ENCODE measurements at regions not wholly inside any gene's neighbourhood (a gene's known extent, or its start where the extent isn't known, plus 50 kb on each side); places are given as distances from the start of the nearest gene placed in this dataset.
"Not testable (repeated sequence)": the region's sequence is repeated elsewhere in the genome, so short reads cannot be mapped to it uniquely, and the experiment has no call there.

GRCh38 chr21:9812507-9812906, 708.9 kb upstream of the TPTE start:
- H2AFZ ChIP-seq (ENCODE audit: low read length); H3K9me2 ChIP-seq (ENCODE audit: insufficient read depth, low read length); intact Hi-C loops (cut with micrococcal nuclease; ENCODE audit: unreplicated experiment); CTCF ChIA-PET (ENCODE audit: unreplicated experiment); BruUV-seq (replicated peaks); H3K4me1 ChIP-seq (ENCODE audit: insufficient read depth, low read length, poor library complexity, severe bottlenecking); H3K36me3 ChIP-seq (ENCODE audit: insufficient read depth, low read length); H3K79me2 ChIP-seq (ENCODE audit: insufficient read depth, low read depth, low read length); H3K27ac ChIP-seq (ENCODE audit: low read depth, low read length, poor library complexity, severe bottlenecking); POLR2A ChIA-PET; H3K4me3 ChIP-seq (ENCODE audit: low read depth, low read length, poor library complexity, severe bottlenecking); H3K9me3 ChIP-seq (ENCODE audit: low read length); H4K20me1 ChIP-seq (ENCODE audit: insufficient read depth, low read length); H3K4me2 ChIP-seq (ENCODE audit: low read length); DNase-seq (ENCODE audit: low spot score): not testable (repeated sequence)

GRCh38 chr21:9813894-9814814, 707.2 kb upstream of the TPTE start:
- POLR2A ChIA-PET; CTCF ChIA-PET (ENCODE audit: unreplicated experiment); DNase-seq (ENCODE audit: low spot score); H3K4me3 ChIP-seq (ENCODE audit: low read depth, low read length, poor library complexity, severe bottlenecking); H3K27ac ChIP-seq (ENCODE audit: low read depth, low read length, poor library complexity, severe bottlenecking); H3K9me3 ChIP-seq (ENCODE audit: low read length); intact Hi-C loops (cut with micrococcal nuclease; ENCODE audit: unreplicated experiment); H3K36me3 ChIP-seq (ENCODE audit: insufficient read depth, low read length); BruUV-seq (replicated peaks); H4K20me1 ChIP-seq (ENCODE audit: insufficient read depth, low read length); H2AFZ ChIP-seq (ENCODE audit: low read length); H3K79me2 ChIP-seq (ENCODE audit: insufficient read depth, low read depth, low read length); H3K9me2 ChIP-seq (ENCODE audit: insufficient read depth, low read length); H3K4me2 ChIP-seq (ENCODE audit: low read length); H3K4me1 ChIP-seq (ENCODE audit: insufficient read depth, low read length, poor library complexity, severe bottlenecking): not testable (repeated sequence)

GRCh38 chr21:9815181-9815789, 706.1 kb upstream of the TPTE start:
- CTCF ChIA-PET (ENCODE audit: unreplicated experiment); H3K9me2 ChIP-seq (ENCODE audit: insufficient read depth, low read length); H2AFZ ChIP-seq (ENCODE audit: low read length); intact Hi-C loops (cut with micrococcal nuclease; ENCODE audit: unreplicated experiment); BruUV-seq (replicated peaks); H4K20me1 ChIP-seq (ENCODE audit: insufficient read depth, low read length); H3K27ac ChIP-seq (ENCODE audit: low read depth, low read length, poor library complexity, severe bottlenecking); H3K4me1 ChIP-seq (ENCODE audit: insufficient read depth, low read length, poor library complexity, severe bottlenecking); DNase-seq (ENCODE audit: low spot score); H3K9me3 ChIP-seq (ENCODE audit: low read length); POLR2A ChIA-PET; H3K4me2 ChIP-seq (ENCODE audit: low read length); H3K36me3 ChIP-seq (ENCODE audit: insufficient read depth, low read length); H3K79me2 ChIP-seq (ENCODE audit: insufficient read depth, low read depth, low read length); H3K4me3 ChIP-seq (ENCODE audit: low read depth, low read length, poor library complexity, severe bottlenecking): not testable (repeated sequence)

GRCh38 chr21:9816734-9817334, 704.5 kb upstream of the TPTE start:
- CTCF ChIA-PET (ENCODE audit: unreplicated experiment); BruUV-seq (replicated peaks); DNase-seq (ENCODE audit: low spot score); H3K79me2 ChIP-seq (ENCODE audit: insufficient read depth, low read depth, low read length); H3K9me2 ChIP-seq (ENCODE audit: insufficient read depth, low read length); intact Hi-C loops (cut with micrococcal nuclease; ENCODE audit: unreplicated experiment); H3K9me3 ChIP-seq (ENCODE audit: low read length); H4K20me1 ChIP-seq (ENCODE audit: insufficient read depth, low read length); H3K4me1 ChIP-seq (ENCODE audit: insufficient read depth, low read length, poor library complexity, severe bottlenecking); H3K4me3 ChIP-seq (ENCODE audit: low read depth, low read length, poor library complexity, severe bottlenecking); H3K27ac ChIP-seq (ENCODE audit: low read depth, low read length, poor library complexity, severe bottlenecking); H2AFZ ChIP-seq (ENCODE audit: low read length); H3K4me2 ChIP-seq (ENCODE audit: low read length); H3K36me3 ChIP-seq (ENCODE audit: insufficient read depth, low read length); POLR2A ChIA-PET: not testable (repeated sequence)

- H4K20me1 ChIP-seq (ENCODE audit: insufficient read depth, low read length); H3K9me3 ChIP-seq (ENCODE audit: low read length); H3K36me3 ChIP-seq (ENCODE audit: insufficient read depth, low read length); BruUV-seq (replicated peaks); H3K27ac ChIP-seq (ENCODE audit: low read depth, low read length, poor library complexity, severe bottlenecking); POLR2A ChIA-PET; H3K9me2 ChIP-seq (ENCODE audit: insufficient read depth, low read length); DNase-seq (ENCODE audit: low spot score); CTCF ChIA-PET (ENCODE audit: unreplicated experiment); H3K4me1 ChIP-seq (ENCODE audit: insufficient read depth, low read length, poor library complexity, severe bottlenecking); H3K4me3 ChIP-seq (ENCODE audit: low read depth, low read length, poor library complexity, severe bottlenecking); H2AFZ ChIP-seq (ENCODE audit: low read length); H3K79me2 ChIP-seq (ENCODE audit: insufficient read depth, low read depth, low read length); H3K4me2 ChIP-seq (ENCODE audit: low read length); intact Hi-C loops (cut with micrococcal nuclease; ENCODE audit: unreplicated experiment): not testable (repeated sequence)
Measured at GRCh38 chr21:9817841-9818441, 703.4 kb upstream of the TPTE start.

- H3K9me2 ChIP-seq (ENCODE audit: insufficient read depth, low read length); H3K79me2 ChIP-seq (ENCODE audit: insufficient read depth, low read depth, low read length); H2AFZ ChIP-seq (ENCODE audit: low read length); H3K27ac ChIP-seq (ENCODE audit: low read depth, low read length, poor library complexity, severe bottlenecking); H3K4me2 ChIP-seq (ENCODE audit: low read length); H3K9me3 ChIP-seq (ENCODE audit: low read length); H3K4me1 ChIP-seq (ENCODE audit: insufficient read depth, low read length, poor library complexity, severe bottlenecking); BruUV-seq (replicated peaks); H4K20me1 ChIP-seq (ENCODE audit: insufficient read depth, low read length); H3K4me3 ChIP-seq (ENCODE audit: low read depth, low read length, poor library complexity, severe bottlenecking); POLR2A ChIA-PET; CTCF ChIA-PET (ENCODE audit: unreplicated experiment); H3K36me3 ChIP-seq (ENCODE audit: insufficient read depth, low read length); DNase-seq (ENCODE audit: low spot score); intact Hi-C loops (cut with micrococcal nuclease; ENCODE audit: unreplicated experiment): not testable (repeated sequence)
Measured at GRCh38 chr21:9819549-9820192, 701.7 kb upstream of the TPTE start.
